ENCODE measurements at regions not wholly inside any gene's neighbourhood (a gene's known extent, or its start where the extent isn't known, plus 50 kb on each side); places are given as distances from the start of the nearest gene placed in this dataset.
"Not testable (repeated sequence)": the region's sequence is repeated elsewhere in the genome, so short reads cannot be mapped to it uniquely, and the experiment has no call there.

- Histone ChIP-seq H3K27ac (no peak overlapping the region), H3K4me1 (no peaks in the 10 kb centered on the region), H3K27me3 (no peaks in the 10 kb centered on the region), H3K4me3 (no peak overlapping the region), H3K36me3 (no peaks in the 10 kb centered on the region), H3K9me3 (no peaks in the 10 kb centered on the region)
- TF ChIP-seq POLR2A (IDR thresholded peaks at IDR 0.05): no peak
- TF ChIP-seq, protein P1, sequence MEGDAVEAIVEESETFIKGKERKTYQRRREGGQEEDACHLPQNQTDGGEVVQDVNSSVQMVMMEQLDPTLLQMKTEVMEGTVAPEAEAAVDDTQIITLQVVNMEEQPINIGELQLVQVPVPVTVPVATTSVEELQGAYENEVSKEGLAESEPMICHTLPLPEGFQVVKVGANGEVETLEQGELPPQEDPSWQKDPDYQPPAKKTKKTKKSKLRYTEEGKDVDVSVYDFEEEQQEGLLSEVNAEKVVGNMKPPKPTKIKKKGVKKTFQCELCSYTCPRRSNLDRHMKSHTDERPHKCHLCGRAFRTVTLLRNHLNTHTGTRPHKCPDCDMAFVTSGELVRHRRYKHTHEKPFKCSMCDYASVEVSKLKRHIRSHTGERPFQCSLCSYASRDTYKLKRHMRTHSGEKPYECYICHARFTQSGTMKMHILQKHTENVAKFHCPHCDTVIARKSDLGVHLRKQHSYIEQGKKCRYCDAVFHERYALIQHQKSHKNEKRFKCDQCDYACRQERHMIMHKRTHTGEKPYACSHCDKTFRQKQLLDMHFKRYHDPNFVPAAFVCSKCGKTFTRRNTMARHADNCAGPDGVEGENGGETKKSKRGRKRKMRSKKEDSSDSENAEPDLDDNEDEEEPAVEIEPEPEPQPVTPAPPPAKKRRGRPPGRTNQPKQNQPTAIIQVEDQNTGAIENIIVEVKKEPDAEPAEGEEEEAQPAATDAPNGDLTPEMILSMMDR (IDR thresholded peaks at IDR 0.05): no peak
- no peak for DNase-seq
- intact Hi-C loops (cut with DNase I; ENCODE audit: low total_unique reads): no loop called here
Observed at GRCh38 chr13:80945328-80945727, 604.4 kb upstream of the SPRY2 start.

GRCh38 chr13:80939581-80939980 is 598.7 kb upstream of the SPRY2 start:
- no peak for TF ChIP-seq POLR2A (IDR thresholded peaks at IDR 0.05)
- DNase-seq: no peak
- Histone ChIP-seq H3K4me1 (no peaks in the 10 kb centered on the region), H3K4me3 (no peak overlapping the region), H3K36me3 (peaks cover 0 to 3% of the 10 kb centered on the region in 2 donors), H3K27me3 (no peaks in the 10 kb centered on the region), H3K27ac (no peak overlapping the region), H3K9me3 (no peaks in the 10 kb centered on the region)
- intact Hi-C loops (cut with DNase I; ENCODE audit: low total_unique reads): no loop called here

DNA sequence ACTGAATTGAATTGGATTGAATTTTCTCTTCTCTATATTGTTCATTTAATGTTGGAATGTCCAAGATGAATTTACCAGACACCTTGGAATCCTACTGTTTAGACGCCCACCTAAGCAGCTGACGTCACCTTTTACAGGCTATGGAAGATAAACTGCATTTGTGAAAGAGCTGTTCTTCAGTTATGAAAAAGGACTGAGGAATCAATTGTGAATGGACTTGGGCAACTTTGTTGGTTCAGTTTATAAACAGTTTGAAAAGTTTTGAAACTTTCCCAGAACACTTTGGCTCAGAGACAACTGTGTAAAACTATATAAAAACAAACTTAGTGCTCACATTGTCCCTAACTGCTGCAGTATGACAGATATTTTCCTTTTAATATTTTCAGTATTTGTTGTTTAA is 590.8 kb upstream of the SPRY2 start:
- Histone ChIP-seq H3K27me3 (no peaks in the 10 kb centered on the region), H3K36me3 (no peaks in the 10 kb centered on the region), H3K9me3 (no peaks in the 10 kb centered on the region), H3K4me3 (no peak overlapping the region), H3K27ac (no peak overlapping the region), H3K4me1 (no peaks in the 10 kb centered on the region)
- no peak for TF ChIP-seq POLR2A (IDR thresholded peaks at IDR 0.05)
- TF ChIP-seq, protein P1 (IDR thresholded peaks at IDR 0.05): no peak
- no peak for DNase-seq
- intact Hi-C loops (cut with DNase I; ENCODE audit: low total_unique reads): no loop called here

DNA sequence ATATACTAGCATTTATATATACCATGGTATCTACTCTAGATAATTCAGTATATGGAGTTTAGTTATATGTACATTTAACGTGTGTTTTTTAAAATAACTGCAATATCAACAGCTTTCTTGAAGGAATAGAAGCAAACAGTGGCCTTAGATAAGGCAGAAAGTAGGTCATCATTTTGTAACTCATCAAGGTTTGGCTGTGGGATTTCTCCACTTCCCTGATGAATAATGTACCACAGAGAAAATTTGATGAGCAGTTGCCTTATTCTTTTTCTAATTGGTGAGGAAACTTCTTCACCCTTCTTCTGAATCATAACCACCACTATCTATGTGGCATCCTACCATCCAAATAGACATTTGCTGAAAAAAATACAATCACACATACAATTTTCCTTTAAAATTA is 590.2 kb upstream of the SPRY2 start:
- Histone ChIP-seq H3K27ac (no peak overlapping the region), H3K4me3 (no peak overlapping the region), H3K4me1 (no peaks in the 10 kb centered on the region), H3K9me3 (no peaks in the 10 kb centered on the region), H3K36me3 (no peaks in the 10 kb centered on the region), H3K27me3 (no peaks in the 10 kb centered on the region)
- intact Hi-C loops (cut with DNase I; ENCODE audit: low total_unique reads): no loop called here
- no peak for DNase-seq
- TF ChIP-seq, protein P1 (IDR thresholded peaks at IDR 0.05): no peak
- no peak for TF ChIP-seq POLR2A (IDR thresholded peaks at IDR 0.05)

DNA sequence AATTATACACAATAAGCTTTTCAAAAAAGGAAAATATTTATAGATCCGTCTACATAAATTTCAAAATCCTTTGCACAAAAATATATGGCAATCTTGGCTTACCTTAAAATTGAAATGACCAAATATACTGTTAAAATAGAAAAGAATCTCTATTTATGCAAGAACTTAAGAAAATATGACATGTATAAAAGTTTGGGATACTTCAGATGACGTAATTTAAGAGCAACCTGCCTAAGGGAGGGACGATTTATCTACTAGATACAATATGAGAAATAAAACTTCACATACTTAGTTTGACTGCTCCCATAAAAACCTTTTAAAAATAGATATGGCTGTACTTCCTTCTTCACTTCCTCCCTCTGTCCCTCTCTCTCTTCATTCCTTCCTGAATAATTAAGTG is 587.3 kb upstream of the SPRY2 start:
- no peaks in the 10 kb centered on the region for H3K4me1 ChIP-seq
- no peak overlapping the region for H3K27ac ChIP-seq
- no peaks in the 10 kb centered on the region for H3K27me3 ChIP-seq
- no peaks in the 10 kb centered on the region for H3K36me3 ChIP-seq
- TF ChIP-seq POLR2A (IDR thresholded peaks at IDR 0.05): no peak
- TF ChIP-seq, protein P1 (IDR thresholded peaks at IDR 0.05): no peak
- intact Hi-C loops (cut with DNase I; ENCODE audit: low total_unique reads): no loop called here
- no peaks in the 10 kb centered on the region for H3K9me3 ChIP-seq
- DNase-seq: no peak
- no peak overlapping the region for H3K4me3 ChIP-seq

DNA sequence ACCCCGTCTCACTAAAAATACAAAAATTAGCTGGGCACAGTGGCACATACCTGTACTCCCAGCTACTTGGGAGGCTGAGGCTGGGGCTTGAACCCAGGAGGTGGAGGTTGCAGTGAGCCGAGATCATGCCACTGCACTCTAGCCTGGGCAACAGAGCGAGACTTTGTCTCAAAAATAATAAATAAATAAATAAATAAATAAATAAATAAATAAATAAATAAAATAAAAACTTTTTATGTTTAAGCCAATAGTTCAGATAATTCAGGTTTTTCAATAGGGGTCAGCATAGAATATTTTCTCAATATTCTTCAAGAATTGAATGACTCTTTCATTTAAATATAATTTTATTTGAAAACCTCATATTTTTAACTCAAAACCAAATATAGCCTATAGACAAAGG is 585.1 kb upstream of the SPRY2 start:
- DNase-seq; H3K27ac ChIP-seq; H3K4me1 ChIP-seq; H3K9me3 ChIP-seq; H3K36me3 ChIP-seq; H3K4me3 ChIP-seq; intact Hi-C loops (cut with DNase I; ENCODE audit: low total_unique reads); H3K27me3 ChIP-seq: not testable (repeated sequence)
